Stimulated activated CD8-positive, alpha-beta memory T cell treated with anti-CD3 and anti-CD28 coated beads, Interleukin-12 subunit alpha, Interleukin-12 subunit beta, amount 100 ng/mL, for 24 hours (primary cell): ENCODE measurements at regions not wholly inside any gene's neighbourhood (a gene's known extent, or its start where the extent isn't known, plus 50 kb on each side); places are given as distances from the start of the nearest gene placed in this dataset.
"Not testable (repeated sequence)": the region's sequence is repeated elsewhere in the genome, so short reads cannot be mapped to it uniquely, and the experiment has no call there.

ENCODE experiments used
- DNase-seq: peaks from one replicate; pipeline ENCODE4 v3.0.0-alpha.2; 2020; ENCODE audit errors: extremely low read depth

DNA sequence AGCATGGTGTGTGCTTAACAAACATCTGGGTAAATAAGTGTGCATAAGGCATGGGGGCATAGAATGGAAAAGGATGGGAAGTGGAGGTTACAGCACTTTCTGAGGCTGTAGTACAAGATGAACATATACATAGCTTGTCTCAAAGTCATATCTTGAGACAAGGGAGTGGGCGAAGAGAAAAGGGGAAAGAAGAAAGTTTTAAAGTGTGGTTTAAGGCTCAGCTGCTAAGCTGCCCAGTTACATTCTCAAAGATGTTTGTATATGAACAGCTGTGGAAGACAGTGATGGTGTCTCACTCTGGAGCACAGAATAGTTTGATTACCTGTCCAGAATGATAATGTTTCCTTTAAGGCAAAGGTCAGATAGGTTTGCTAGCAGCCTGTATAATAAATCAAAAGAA, 61.9 kb upstream of the LANCL2 start:
- DNase-seq = no peak

DNA sequence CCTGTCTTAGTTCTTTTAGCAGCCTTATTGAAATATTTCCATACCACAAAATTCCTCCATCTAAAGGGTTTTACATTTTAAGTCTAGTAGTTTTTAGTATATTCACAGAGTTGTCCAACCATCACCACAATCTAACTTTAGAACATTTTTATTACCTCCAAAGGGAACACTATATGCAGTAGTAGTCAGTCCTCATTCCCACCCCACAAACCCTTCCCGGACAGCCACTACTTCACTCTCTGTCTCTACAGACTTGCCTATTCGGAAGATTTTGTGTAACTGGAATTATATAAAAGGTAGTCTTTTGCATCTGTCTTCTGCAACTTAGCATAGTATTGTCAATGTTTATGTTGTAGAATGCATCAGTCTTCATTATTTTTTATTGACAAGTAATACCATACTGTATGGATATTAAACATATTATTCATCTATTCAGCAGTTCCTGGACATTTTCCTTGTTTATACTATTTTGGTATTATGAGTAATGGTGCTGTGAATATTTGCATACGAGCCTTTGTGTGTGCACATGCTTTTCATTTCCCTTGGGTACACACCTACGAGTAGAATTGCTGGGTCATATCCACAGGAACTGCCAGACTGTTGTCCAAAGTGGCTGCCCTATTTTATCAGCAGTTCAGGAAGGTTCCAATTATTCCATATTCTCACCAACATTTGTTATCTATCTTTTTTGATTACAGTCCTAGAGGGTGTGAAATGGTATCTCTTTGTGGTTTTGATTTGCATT, 60.9 kb upstream of the LANCL2 start:
- DNase-seq = no peak

DNA sequence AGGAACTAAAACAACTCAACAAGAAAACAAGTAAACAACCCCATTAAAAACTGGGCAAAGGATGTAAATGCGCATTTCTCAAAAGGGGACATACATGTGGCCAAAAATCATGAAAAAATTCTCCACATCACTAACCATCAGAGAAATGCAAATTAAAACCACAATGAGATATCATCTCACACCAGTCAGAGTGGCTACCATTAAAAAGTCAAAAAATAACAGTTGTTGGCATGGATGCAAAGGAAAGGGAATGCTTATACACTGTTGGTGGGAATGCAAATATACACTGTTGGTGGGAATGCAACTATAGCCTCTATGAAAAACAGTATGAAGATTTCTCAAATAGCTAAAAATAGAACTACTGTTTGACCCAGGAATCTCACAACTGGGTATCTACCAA, 60.0 kb upstream of the LANCL2 start:
- no peak for DNase-seq

DNA sequence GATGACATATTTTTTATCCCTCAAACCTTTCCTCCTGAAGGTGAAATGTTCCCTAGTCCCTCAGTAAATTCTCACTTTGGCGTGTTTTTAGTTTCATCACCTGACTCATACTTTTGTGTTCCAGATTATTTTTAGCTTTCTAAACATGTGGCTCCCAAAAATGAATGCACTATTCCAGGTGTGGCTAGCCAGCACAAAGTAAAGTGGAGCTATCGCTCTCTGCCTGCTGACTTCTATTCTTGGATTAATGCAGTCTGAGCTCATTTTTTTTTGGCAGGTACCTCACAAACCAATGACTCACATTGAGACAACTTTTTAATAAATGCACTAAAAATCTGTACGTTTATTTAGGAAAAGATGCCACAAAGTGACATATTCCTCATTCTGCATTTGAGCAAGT, 58.8 kb upstream of the LANCL2 start:
- DNase-seq = no peak

DNA sequence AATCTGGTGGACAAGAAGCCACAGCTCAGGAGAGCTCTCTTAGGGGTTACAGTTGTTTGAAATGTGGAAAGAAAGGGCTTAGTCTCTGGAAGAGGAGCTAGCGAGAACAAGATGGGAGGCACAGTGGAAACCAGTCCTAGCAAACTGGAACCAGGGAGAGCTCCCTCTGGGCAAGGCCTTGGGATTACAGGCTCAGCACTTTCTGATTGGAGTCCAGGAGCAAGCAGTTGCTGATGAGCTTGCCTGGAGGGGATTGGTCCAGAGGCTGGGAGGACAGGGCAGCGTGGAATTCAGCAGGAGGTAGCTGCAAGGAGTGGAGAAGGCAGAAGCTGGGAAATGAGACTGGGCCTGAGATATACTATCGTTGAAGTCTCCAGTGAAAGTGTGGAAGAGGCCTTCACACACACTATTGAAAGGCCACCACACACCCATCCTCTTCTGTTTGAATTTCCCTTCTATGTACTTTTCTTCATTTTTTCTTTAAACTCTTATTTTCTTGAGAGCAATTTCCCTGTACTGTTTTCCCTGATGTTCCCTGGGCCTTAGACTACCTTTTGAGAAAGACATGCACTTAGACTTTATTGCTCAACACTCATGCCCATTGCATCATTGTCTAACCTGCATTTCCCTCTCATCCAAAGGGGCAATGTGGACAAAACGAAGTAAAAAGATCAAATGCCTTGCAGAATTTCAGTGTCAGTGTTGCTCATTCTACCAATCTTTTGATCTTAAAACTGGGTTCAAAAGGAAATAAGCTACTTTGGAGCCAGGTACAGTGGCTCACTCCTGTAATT, 57.8 kb upstream of the LANCL2 start:
- DNase-seq = no peak

DNA sequence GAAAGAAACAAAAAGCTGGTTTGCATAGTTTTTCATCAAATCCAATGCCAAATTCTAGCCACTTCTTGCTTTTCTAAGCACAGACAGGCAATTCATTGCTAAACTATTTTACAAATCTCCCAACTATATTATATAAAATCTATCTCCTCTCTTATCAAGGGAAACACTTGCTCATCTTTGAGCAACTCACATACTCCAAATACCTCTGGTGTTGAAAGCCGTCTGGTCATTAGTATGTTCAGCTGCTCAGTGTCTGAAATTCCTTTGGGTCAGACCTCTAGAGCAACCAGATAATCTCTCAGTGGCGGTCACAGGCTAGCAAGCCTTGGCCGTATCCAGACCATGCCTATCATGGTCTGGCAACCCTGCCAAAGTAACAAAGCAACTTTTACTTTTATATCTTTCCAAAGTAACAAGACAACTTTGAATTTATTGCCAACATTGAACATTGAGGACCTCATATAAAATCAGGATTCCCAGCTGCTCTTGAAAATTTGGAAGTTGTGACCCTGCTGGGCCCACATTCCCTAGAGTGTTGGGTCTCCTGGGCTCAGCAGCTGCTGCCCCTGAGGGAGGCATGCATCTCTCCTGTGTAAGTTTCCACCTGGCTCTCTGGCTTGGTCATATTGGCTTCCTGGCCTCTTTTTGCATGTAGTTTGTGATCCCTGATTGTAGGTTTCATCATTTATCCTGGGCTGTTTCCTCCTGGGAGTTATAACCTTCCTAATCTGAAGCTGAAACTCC, 56.8 kb upstream of the LANCL2 start:
- DNase-seq = no peak

DNA sequence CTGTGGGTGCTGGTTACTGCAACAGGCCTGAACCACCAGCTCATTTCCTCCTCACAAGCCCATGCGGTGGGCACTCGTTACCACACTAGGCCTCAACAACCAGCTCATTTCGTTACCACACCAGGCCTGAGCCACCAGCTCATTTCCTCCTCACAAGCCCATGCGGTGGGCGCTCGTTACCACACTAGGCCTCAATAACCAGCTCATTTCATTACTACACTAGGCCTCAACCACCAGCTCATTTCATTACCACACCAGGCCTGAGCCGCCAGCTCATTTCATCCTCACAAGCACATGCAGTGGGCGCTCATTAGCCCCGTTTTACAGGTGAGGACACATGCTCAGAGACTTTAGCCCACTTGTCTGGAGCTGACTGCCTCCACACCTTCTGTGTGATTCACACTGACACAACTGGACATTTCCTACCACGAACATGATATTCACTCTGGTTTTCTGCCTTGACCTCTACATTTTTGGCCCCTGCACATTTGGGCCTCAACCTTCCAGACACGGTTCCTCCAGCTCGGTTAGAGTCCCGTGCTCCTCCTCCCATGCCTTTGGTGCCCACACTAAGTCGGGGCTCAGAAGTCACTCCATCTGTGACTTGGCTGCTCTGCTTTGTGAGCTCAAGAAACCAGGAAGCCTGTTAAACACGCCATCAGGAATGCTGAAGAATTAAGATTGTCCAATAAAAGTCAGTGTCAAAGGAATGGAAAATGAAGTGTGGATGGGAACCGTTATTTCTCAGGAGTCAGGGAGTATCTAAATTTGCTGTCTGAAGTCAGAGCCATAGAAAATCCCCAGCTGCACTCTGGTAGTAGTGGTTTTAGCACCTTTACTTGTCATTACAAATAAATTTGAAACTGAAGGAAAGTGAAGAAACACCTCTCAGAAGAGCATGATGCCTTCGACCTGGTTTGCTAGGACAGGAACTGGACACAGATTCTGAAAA, 55.8 kb upstream of the LANCL2 start:
- DNase-seq = peak; percentile 53

DNA sequence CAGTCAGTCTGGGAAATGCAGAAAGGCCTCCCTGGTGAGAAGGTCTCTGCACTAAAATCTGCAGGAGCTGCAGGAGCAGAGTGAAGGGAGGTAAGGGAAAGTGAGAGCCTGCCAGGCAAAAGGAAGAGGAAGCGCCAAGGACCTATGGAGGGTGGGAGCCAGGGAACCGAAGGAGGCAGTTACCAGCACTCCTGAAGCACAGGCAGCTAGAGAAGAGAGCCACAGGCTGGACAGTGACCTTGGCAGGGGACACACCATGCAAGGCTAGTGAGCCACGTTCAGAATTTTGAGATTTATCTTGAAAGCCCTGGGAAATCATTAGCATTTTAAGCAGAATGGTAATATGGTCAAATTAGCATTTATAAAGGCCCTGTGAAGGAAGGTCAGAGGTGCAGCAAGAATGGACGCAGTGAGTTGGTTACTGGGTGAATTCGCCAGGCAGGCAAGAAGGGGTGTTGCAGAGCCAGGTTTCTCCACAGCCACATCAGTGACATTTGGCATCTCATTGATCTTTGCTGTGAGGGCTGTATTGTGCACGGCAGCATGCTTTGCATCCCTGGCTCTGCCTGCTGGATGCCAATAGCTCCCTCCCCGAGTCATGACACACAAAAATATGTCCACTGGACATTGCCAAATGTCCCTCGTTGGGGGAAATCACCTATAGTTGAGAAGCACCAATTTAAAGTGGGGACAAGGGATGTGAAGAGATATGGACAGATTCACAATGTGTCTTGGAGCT, 54.7 kb upstream of the LANCL2 start:
- no peak for DNase-seq

DNA sequence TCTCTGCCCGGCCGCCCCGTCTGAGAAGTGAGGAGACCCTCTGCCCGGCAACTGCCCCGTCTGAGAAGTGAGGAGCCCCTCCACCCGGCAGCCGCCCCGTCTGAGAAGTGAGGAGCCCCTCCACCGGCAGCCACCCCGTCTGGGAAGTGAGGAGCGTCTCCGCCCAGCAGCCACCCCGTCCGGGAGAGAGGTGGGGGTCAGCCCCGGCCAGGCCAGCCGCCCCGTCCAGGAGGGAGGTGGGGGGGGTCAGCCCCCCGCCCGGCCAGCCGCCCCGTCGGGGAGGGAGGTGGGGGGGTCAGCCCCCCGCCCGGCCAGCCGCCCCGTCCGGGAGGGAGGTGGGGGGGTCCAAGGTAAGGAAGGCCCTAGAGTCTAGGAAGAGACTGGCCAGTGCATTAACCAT, 53.2 kb upstream of the LANCL2 start:
- not testable (repeated sequence) for DNase-seq

DNA sequence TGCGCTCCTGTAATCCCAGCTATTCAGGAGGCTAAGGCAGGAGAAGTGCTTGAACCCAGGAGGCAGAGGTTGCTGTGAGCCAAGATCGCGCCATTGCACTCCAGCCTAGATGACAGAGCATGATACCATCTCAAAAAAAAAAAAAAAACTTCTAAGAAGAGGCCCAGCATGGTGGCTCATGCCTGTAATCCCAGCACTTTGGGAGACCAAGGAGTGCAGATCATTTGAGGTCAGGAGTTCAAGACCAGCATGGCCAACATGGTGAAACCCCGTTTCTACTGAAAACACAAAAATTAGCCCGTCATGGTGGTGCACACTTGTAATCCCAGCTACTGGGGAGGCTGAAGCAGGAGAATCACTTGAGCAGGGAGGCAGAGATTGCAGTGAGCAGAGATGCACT, 51.5 kb upstream of the LANCL2 start:
- not testable (repeated sequence) for DNase-seq

DNA sequence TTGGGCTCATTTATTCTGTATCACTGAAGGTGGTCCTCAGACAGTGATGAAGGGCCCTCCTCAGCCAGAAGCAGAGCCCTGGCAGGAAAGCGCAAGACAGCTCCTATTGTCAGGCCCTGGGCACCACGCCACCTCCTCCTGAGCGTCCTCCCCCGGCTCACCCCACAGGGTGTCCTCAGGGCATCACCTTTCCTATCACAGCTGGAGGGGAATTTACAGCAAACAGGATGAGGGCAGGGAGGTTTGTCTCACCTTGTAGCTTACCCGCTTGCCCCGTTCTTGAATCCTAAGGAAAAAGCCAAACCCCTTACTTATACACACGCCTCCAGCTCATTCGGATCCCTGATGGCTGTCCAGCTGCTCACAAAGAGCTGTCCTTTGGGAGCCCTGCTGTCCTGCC, 50.2 kb upstream of the LANCL2 start:
- DNase-seq = no peak
